Naive thymus-derived CD8-positive, alpha-beta T cell (primary cell): ENCODE measurements at regions not wholly inside any gene's neighbourhood (a gene's known extent, or its start where the extent isn't known, plus 50 kb on each side); places are given as distances from the start of the nearest gene placed in this dataset.

Experiments used
- ATAC-seq, 2 donors: fragments of 150-1000 bp; cut with Tn5 transposase in 1 of 2; sonication (Bioruptor Pico), chemical (Tn5 transposase) in 1 of 2; 1 replicate in 1 of 2; 2 replicates in 1 of 2; pipeline ENCODE4 v1.10.0; 2021; ENCODE audit warnings: mild to moderate bottlenecking in 2 of 2, moderate library complexity in 2 of 2
- POLR2A ChIA-PET: fragments of 350-600 bp; sonication (Branson Sonifier 250); formaldehyde crosslinking; loops from one replicate; lab custom pipeline; 2021; ENCODE audit warnings: antibody characterized with exemption; lab: Charles Lee
- DNase-seq, 10 donors: peaks; one replicate each; pipeline versions ENCODE4 v3.0.0 to v3.0.0-alpha.2; 2020 to 2022
- H3K27ac Mint-ChIP-seq, 10 donors: one replicate each; pipeline ENCODE4 v1.8.0; 2020 to 2022; ENCODE audit warnings: mild to moderate bottlenecking in 10 of 10, mixed read lengths in 10 of 10, moderate library complexity in 4 of 10, inconsistent platforms in 1 of 10
- H3K27me3 Mint-ChIP-seq, 5 donors: one replicate each; pipeline ENCODE4 v1.8.0; 2021 to 2022; ENCODE audit warnings: mixed read lengths in 5 of 5
- H3K36me3 Mint-ChIP-seq, 3 donors: one replicate each; pipeline ENCODE4 v1.8.0; 2020 to 2022; ENCODE audit warnings: mixed read lengths in 3 of 3, mild to moderate bottlenecking in 2 of 3, inconsistent platforms in 1 of 3
- H3K4me1 Mint-ChIP-seq, 4 donors: one replicate each; pipeline ENCODE4 v1.8.0; 2021 to 2022; ENCODE audit warnings: mixed read lengths in 4 of 4
- H3K4me3 Mint-ChIP-seq, 10 donors: one replicate each; pipeline ENCODE4 v1.8.0; 2020 to 2022; ENCODE audit warnings: mild to moderate bottlenecking in 10 of 10, mixed read lengths in 10 of 10, moderate library complexity in 6 of 10, inconsistent platforms in 1 of 10
- H3K9me3 Mint-ChIP-seq, 9 donors: one replicate each; pipeline ENCODE4 v1.8.0; 2020 to 2022; ENCODE audit warnings: mixed read lengths in 9 of 9, mild to moderate bottlenecking in 3 of 9, inconsistent platforms in 1 of 9, moderate library complexity in 1 of 9

GRCh38 chr3:126263971-126264370 is 83.6 kb upstream of the ALDH1L1 start:
- Mint-ChIP-seq H3K27me3 (peaks cover 8 to 66% (median 46%) of the 10 kb centered on the region in 5 donors), H3K36me3 (no peaks in the 10 kb centered on the region), H3K27ac (no peak overlapping the region), H3K4me3 (no peak overlapping the region), H3K9me3 (no peaks in the 10 kb centered on the region), H3K4me1 (peaks cover 0 to under 1% (median 0%) of the 10 kb centered on the region in 4 donors)
- DNase-seq: no peak
- no peak for ATAC-seq
- POLR2A ChIA-PET: no interaction called here

DNA sequence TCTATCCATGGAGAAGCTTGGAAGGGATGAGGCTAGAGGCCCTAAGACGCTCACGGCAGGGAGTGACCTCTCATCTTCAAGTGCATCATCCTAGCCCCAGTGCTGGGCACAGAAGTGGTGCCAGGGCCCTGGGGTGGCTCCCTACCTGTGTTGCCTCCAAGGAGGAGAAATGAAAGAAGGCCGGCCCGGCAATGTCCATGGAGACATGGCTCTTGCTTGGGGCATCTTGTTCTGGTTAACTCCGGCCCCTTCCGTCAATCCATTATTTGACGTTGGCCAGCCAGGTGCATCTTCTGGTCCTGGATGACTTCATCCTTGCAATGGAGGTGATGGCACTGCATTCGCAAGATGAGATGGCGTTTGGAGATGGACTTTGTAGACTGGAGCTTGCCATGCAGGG is 83.2 kb upstream of the ALDH1L1 start:
- H3K9me3 Mint-ChIP-seq: no peaks in the 10 kb centered on the region
- no peak overlapping the region for H3K4me3 Mint-ChIP-seq
- H3K36me3 Mint-ChIP-seq: no peaks in the 10 kb centered on the region
- no peak for ATAC-seq
- peaks cover 8 to 66% (median 42%) of the 10 kb centered on the region in 5 donors for H3K27me3 Mint-ChIP-seq
- H3K4me1 Mint-ChIP-seq: peaks cover 0 to 4% (median 0%) of the 10 kb centered on the region in 4 donors
- DNase-seq: no peak
- POLR2A ChIA-PET: no interaction called here
- no peak overlapping the region for H3K27ac Mint-ChIP-seq

- Mint-ChIP-seq H3K9me3 (no peaks in the 10 kb centered on the region), H3K4me1 (peaks cover 0 to 4% (median 0%) of the 10 kb centered on the region in 4 donors), H3K27ac (no peak overlapping the region), H3K4me3 (no peak overlapping the region), H3K27me3 (peaks cover 4 to 56% (median 32%) of the 10 kb centered on the region in 5 donors), H3K36me3 (no peaks in the 10 kb centered on the region)
- POLR2A ChIA-PET: no interaction called here
- DNase-seq (no peak), ATAC-seq (no peak)
Measured at GRCh38 chr3:126262227-126262626, 81.8 kb upstream of the ALDH1L1 start.

- POLR2A ChIA-PET: no interaction called here
- H3K27ac Mint-ChIP-seq: peak overlapping the region in 1 of 10 donors; percentile 73
- H3K9me3 Mint-ChIP-seq: no peaks in the 10 kb centered on the region
- DNase-seq (no peak), ATAC-seq (no peak)
- H3K4me3 Mint-ChIP-seq: no peak overlapping the region
- H3K27me3 Mint-ChIP-seq: peaks cover 4 to 63% (median 27%) of the 10 kb centered on the region in 5 donors
- peaks cover 0 to 4% (median 0%) of the 10 kb centered on the region in 4 donors for H3K4me1 Mint-ChIP-seq
- H3K36me3 Mint-ChIP-seq: no peaks in the 10 kb centered on the region
Measured at GRCh38 chr3:126261037-126261436, 80.7 kb upstream of the ALDH1L1 start.

GRCh38 chr3:126259411-126260391 is 79.3 kb upstream of the ALDH1L1 start:
- H3K27me3 Mint-ChIP-seq: peaks cover 4 to 60% (median 22%) of the 10 kb centered on the region in 5 donors
- H3K36me3 Mint-ChIP-seq: no peaks in the 10 kb centered on the region
- DNase-seq (no peak), ATAC-seq (no peak)
- H3K4me3 Mint-ChIP-seq: no peak overlapping the region
- POLR2A ChIA-PET: no interaction called here
- no peaks in the 10 kb centered on the region for H3K9me3 Mint-ChIP-seq
- peaks cover 0 to 4% (median 0%) of the 10 kb centered on the region in 4 donors for H3K4me1 Mint-ChIP-seq
- no peak overlapping the region for H3K27ac Mint-ChIP-seq

GRCh38 chr3:126258670-126259069 is 78.3 kb upstream of the ALDH1L1 start:
- POLR2A ChIA-PET: no interaction called here
- Mint-ChIP-seq H3K4me3 (no peak overlapping the region), H3K27ac (no peak overlapping the region), H3K27me3 (peaks cover 4 to 50% (median 17%) of the 10 kb centered on the region in 5 donors), H3K9me3 (no peaks in the 10 kb centered on the region), H3K4me1 (peaks cover 0 to 4% (median 0%) of the 10 kb centered on the region in 4 donors), H3K36me3 (no peaks in the 10 kb centered on the region)
- no peak for DNase-seq
- ATAC-seq: no peak

DNA sequence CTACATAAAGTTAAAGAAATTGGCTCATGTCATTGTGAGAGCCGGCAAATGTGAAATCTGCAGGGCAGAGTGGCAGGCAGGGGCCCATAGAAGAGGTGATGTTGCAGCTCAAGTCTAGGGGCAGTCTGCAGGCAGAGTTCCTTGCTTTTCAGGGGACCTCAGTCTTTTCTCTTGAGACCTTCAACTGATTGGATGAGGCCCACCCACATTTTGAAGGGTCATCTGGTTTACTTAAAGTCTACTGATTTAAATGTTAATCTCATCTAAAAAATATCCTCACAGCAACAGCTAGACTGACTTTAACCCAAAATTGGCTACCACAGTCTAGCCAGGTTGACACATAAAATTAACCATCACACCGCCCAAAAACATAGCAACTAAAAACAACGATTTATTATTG is 77.6 kb upstream of the ALDH1L1 start:
- H3K4me3 Mint-ChIP-seq: no peak overlapping the region
- peaks cover 0 to 4% (median 0%) of the 10 kb centered on the region in 4 donors for H3K4me1 Mint-ChIP-seq
- H3K36me3 Mint-ChIP-seq: no peaks in the 10 kb centered on the region
- no peak for DNase-seq
- no peaks in the 10 kb centered on the region for H3K9me3 Mint-ChIP-seq
- POLR2A ChIA-PET: no interaction called here
- no peak for ATAC-seq
- peaks cover 2 to 43% (median 15%) of the 10 kb centered on the region in 5 donors for H3K27me3 Mint-ChIP-seq
- no peak overlapping the region for H3K27ac Mint-ChIP-seq

DNA sequence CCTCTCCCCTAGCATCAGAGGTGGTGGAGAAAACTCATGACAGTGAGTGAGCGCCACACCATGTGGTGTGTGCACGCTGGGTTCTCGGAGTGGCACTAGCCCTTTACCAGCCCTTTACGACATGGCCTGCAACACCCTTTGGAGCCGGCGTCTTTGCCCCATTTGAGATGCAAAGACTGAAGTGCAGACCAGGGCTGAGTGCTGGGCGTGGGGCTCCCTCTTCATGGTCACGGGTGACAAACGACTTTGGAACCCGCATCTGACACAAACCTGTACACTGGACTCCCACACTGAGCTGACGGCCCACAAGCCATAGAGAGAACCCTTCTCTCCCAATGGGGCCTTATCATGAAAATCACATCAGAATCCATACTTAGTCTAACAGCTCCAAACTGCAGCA is 76.8 kb upstream of the ALDH1L1 start:
- POLR2A ChIA-PET: no interaction called here
- no peaks in the 10 kb centered on the region for H3K9me3 Mint-ChIP-seq
- DNase-seq (no peak), ATAC-seq (no peak)
- H3K4me1 Mint-ChIP-seq: peaks cover 0 to 4% (median 0%) of the 10 kb centered on the region in 4 donors
- H3K27ac Mint-ChIP-seq: no peak overlapping the region
- H3K27me3 Mint-ChIP-seq: peaks cover 0 to 35% (median 8%) of the 10 kb centered on the region in 5 donors
- H3K36me3 Mint-ChIP-seq: no peaks in the 10 kb centered on the region
- no peak overlapping the region for H3K4me3 Mint-ChIP-seq

GRCh38 chr3:126256251-126256650 is 75.9 kb upstream of the ALDH1L1 start:
- no peaks in the 10 kb centered on the region for H3K9me3 Mint-ChIP-seq
- H3K27me3 Mint-ChIP-seq: peaks cover 0 to 26% (median 2%) of the 10 kb centered on the region in 5 donors
- peak overlapping the region in 1 of 10 donors; percentile 48 for H3K27ac Mint-ChIP-seq
- H3K36me3 Mint-ChIP-seq: no peaks in the 10 kb centered on the region
- H3K4me3 Mint-ChIP-seq: no peak overlapping the region
- ATAC-seq (no peak), DNase-seq (no peak)
- POLR2A ChIA-PET: no interaction called here
- peaks cover 0 to 4% (median 0%) of the 10 kb centered on the region in 4 donors for H3K4me1 Mint-ChIP-seq

GRCh38 chr3:126253072-126253471 is 72.7 kb upstream of the ALDH1L1 start:
- POLR2A ChIA-PET: no interaction called here
- DNase-seq (no peak), ATAC-seq (no peak)
- H3K4me1 Mint-ChIP-seq: no peaks in the 10 kb centered on the region
- peaks cover 0 to 6% (median 0%) of the 10 kb centered on the region in 9 donors for H3K9me3 Mint-ChIP-seq
- H3K4me3 Mint-ChIP-seq: no peak overlapping the region
- H3K27ac Mint-ChIP-seq: no peak overlapping the region
- H3K36me3 Mint-ChIP-seq: no peaks in the 10 kb centered on the region
- H3K27me3 Mint-ChIP-seq: peaks cover 2 to 26% (median 5%) of the 10 kb centered on the region in 5 donors

GRCh38 chr3:126252373-126252772 is 72.0 kb upstream of the ALDH1L1 start:
- POLR2A ChIA-PET: no interaction called here
- peaks cover 0 to 13% (median 3%) of the 10 kb centered on the region in 9 donors for H3K9me3 Mint-ChIP-seq
- H3K4me1 Mint-ChIP-seq: no peaks in the 10 kb centered on the region
- no peak overlapping the region for H3K27ac Mint-ChIP-seq
- DNase-seq: no peak
- no peak for ATAC-seq
- peaks cover 4 to 26% (median 8%) of the 10 kb centered on the region in 5 donors for H3K27me3 Mint-ChIP-seq
- H3K36me3 Mint-ChIP-seq: peaks cover 0 to 5% (median 0%) of the 10 kb centered on the region in 3 donors
- no peak overlapping the region for H3K4me3 Mint-ChIP-seq

GRCh38 chr3:126245811-126246727 is 65.7 kb upstream of the ALDH1L1 start:
- Mint-ChIP-seq H3K4me1 (no peaks in the 10 kb centered on the region), H3K9me3 (peaks cover 0 to 22% (median 5%) of the 10 kb centered on the region in 9 donors), H3K4me3 (no peak overlapping the region), H3K36me3 (peaks cover 0 to 5% (median 0%) of the 10 kb centered on the region in 3 donors), H3K27me3 (peaks cover 10 to 26% (median 14%) of the 10 kb centered on the region in 5 donors), H3K27ac (no peak overlapping the region)
- DNase-seq: peak in 2 of 10 donors; percentile 3 to 7
- POLR2A ChIA-PET: no interaction called here
- ATAC-seq: no peak
